Adrenal gland (tissue), 9 donors: ENCODE measurements at regions not wholly inside any gene's neighbourhood (a gene's known extent, or its start where the extent isn't known, plus 50 kb on each side); places are given as distances from the start of the nearest gene placed in this dataset.
"Not testable (repeated sequence)": the region's sequence is repeated elsewhere in the genome, so short reads cannot be mapped to it uniquely, and the experiment has no call there.

Source experiments
- DNase-seq, 7 donors: peaks; one replicate each; pipeline ENCODE4 v3.0.0-alpha.2; 2019 to 2020
- H3K27ac ChIP-seq, 5 donors: fragments of 200-600 bp; sonication (generic) in 4 of 5; 1 replicate in 3 of 5; 2 replicates in 2 of 5; pipeline versions ENCODE4 v1.5.1 to v1.8.0; 2016 to 2020; ENCODE audit warnings: mild to moderate bottlenecking in 1 of 5
- H3K27me3 ChIP-seq: fragments of 200-600 bp; 2 replicates; pipeline ENCODE4 v1.8.0; 2021
- H3K36me3 ChIP-seq, 2 donors: fragments of 200-600 bp; replicated peaks in 1 of 2; 1 replicate in 1 of 2; 2 replicates in 1 of 2; pipeline versions ENCODE4 v1.5.1 to v1.8.0; 2018 to 2022
- H3K4me1 ChIP-seq, 2 donors: fragments of 200-600 bp; replicated peaks in 1 of 2; 1 replicate in 1 of 2; 2 replicates in 1 of 2; pipeline versions ENCODE4 v1.5.1 to v1.8.0; 2018 to 2021
- H3K4me3 ChIP-seq, 4 donors: fragments of 200-600 bp; sonication (generic) in 3 of 4; one replicate each; pipeline ENCODE4 v1.5.1; 2016 to 2018
- H3K9me3 ChIP-seq, 3 donors: fragments of 200-600 bp; sonication (generic) in 1 of 3; replicated peaks in 1 of 3; 1 replicate in 2 of 3; 2 replicates in 1 of 3; pipeline versions ENCODE4 v1.5.1 to v1.8.0; 2016 to 2021
- CTCF ChIP-seq, 6 experiments: fragments of 450-650 bp in 4 of 6; fragments of 200-600 bp in 2 of 6; sonication (generic) in 1 of 6; IDR thresholded peaks; 1 replicate in 5 of 6; 2 replicates in 1 of 6; pipeline versions ENCODE4 v1.5.1 to v1.8.0; 2016 to 2021; ENCODE audit warnings: antibody characterized with exemption in 6 of 6, mild to moderate bottlenecking in 2 of 6, moderate library complexity in 1 of 6
- POLR2A ChIP-seq, 2 donors: fragments of 450-650 bp; IDR thresholded peaks; one replicate each; pipeline ENCODE4 v1.6.1; 2017; ENCODE audit warnings: antibody characterized with exemption in 2 of 2, mild to moderate bottlenecking in 2 of 2, moderate library complexity in 1 of 2
- WGBS, 4 donors: extraction: QIAGEN DNeasy Blood & Tissue Kit in 2 of 4; methylation state at CpG; one replicate each; pipeline versions ENCODE4 v1.1.5 to v1.1.7; 2013 to 2017; 5-methylcytosine and 5-hydroxymethylcytosine counted together
- intact Hi-C, 2 donors: fragments of 100-400 bp; cut with DNase I; formaldehyde crosslinking; loops; one replicate each; pipeline versions ENCODE4 v1.14.1 to v1.15.0; 2022 to 2023
- donor health status: healthy with polysubstance abuse.
- donor health status: Bipolar disorder and iron deficiency.
- donor health status: DM: yes; HTN: yes; CAD: no.
- donor health status: DM: no; HTN: no; CAD: no.
- donor health status: DM: no; HTN: no; CAD: no.

GRCh38 chr7:155935726-155936125 lies 123.5 kb upstream of the SHH start:
- WGBS, 4 donors: 69 to 80% (median 77%) methylated on average over 5 of the region's 5 CpGs
- intact Hi-C loops: no loop called here
- DNase-seq: peak in 2 of 7 donors; percentile 6 to 13
- TF ChIP-seq CTCF (IDR thresholded peaks at IDR 0.05) (no peak), POLR2A (IDR thresholded peaks at IDR 0.05) (no peak)
- Histone ChIP-seq H3K4me1 (no peaks in the 10 kb centered on the region), H3K36me3 (no peaks in the 10 kb centered on the region), H3K9me3 (no peaks in the 10 kb centered on the region), H3K4me3 (no peak overlapping the region), H3K27ac (no peak overlapping the region), H3K27me3 (no peaks in the 10 kb centered on the region)

- Histone ChIP-seq H3K36me3 (no peaks in the 10 kb centered on the region), H3K27me3 (no peaks in the 10 kb centered on the region), H3K27ac (no peak overlapping the region), H3K9me3 (no peaks in the 10 kb centered on the region), H3K4me3 (no peak overlapping the region), H3K4me1 (no peaks in the 10 kb centered on the region)
- WGBS, 4 donors: 72 to 84% (median 82%) methylated on average over 3 of the region's 3 CpGs
- DNase-seq: peak in 1 of 7 donors; percentile 0
- no peak for TF ChIP-seq CTCF (IDR thresholded peaks at IDR 0.05)
- no peak for TF ChIP-seq POLR2A (IDR thresholded peaks at IDR 0.05)
- intact Hi-C loops: no loop called here
Measured at GRCh38 chr7:155935005-155935557, 122.8 kb upstream of the SHH start.

GRCh38 chr7:155932324-155932723 lies 120.1 kb upstream of the SHH start:
- H3K4me3 ChIP-seq, H3K36me3 ChIP-seq, H3K4me1 ChIP-seq, H3K9me3 ChIP-seq, H3K27me3 ChIP-seq, DNase-seq, intact Hi-C loops, H3K27ac ChIP-seq: not testable (repeated sequence)
- WGBS, 4 donors: 76 to 82% (median 81%) methylated on average over 7 to 10 of the region's 10 CpGs

GRCh38 chr7:155931396-155932085 lies 119.3 kb upstream of the SHH start:
- intact Hi-C loops: no loop called here
- Histone ChIP-seq H3K4me1 (no peaks in the 10 kb centered on the region), H3K9me3 (no peaks in the 10 kb centered on the region), H3K27ac (no peak overlapping the region), H3K4me3 (no peak overlapping the region), H3K27me3 (no peaks in the 10 kb centered on the region), H3K36me3 (no peaks in the 10 kb centered on the region)
- WGBS, 4 donors: 77 to 82% (median 80%) methylated on average over 17 to 24 of the region's 24 CpGs
- TF ChIP-seq POLR2A (IDR thresholded peaks at IDR 0.05): no peak
- no peak for TF ChIP-seq CTCF (IDR thresholded peaks at IDR 0.05)
- DNase-seq: peak in 1 of 7 donors; percentile 10

GRCh38 chr7:155930527-155930926 lies 118.3 kb upstream of the SHH start:
- Histone ChIP-seq H3K9me3 (no peaks in the 10 kb centered on the region), H3K27me3 (no peaks in the 10 kb centered on the region), H3K4me3 (no peak overlapping the region), H3K4me1 (no peaks in the 10 kb centered on the region), H3K27ac (no peak overlapping the region), H3K36me3 (no peaks in the 10 kb centered on the region)
- intact Hi-C loops: no loop called here
- DNase-seq: peak in 2 of 7 donors; percentile 3 to 29
- 70 to 91% (median 76%) methylated on average over 1 of the region's 1 CpG for WGBS, 4 donors
- no peak for TF ChIP-seq CTCF (IDR thresholded peaks at IDR 0.05)
- no peak for TF ChIP-seq POLR2A (IDR thresholded peaks at IDR 0.05)
